ENCODE measurements at regions not wholly inside any gene's neighbourhood (a gene's known extent, or its start where the extent isn't known, plus 50 kb on each side); places are given as distances from the start of the nearest gene placed in this dataset.

GRCh38 chr20:54340206-54340605, 132.3 kb downstream of the PFDN4 start:
- no peak for DNase-seq (ENCODE audit: low spot score)
- ChIA-PET POLR2A (no interaction called here), CTCF (no interaction called here)
- Mint-ChIP-seq H3K27ac (no peak overlapping the region), H3K9me3 (peaks cover 13% of the 10 kb centered on the region), H3K4me3 (no peak overlapping the region), H3K27me3 (ENCODE audit: low read depth) (no peaks in the 10 kb centered on the region), H3K36me3 (no peaks in the 10 kb centered on the region), H3K4me1 (peaks cover 19% of the 10 kb centered on the region)
- no peak for TF ChIP-seq HMGXB4 (CRISPR knock-in tag; IDR thresholded peaks at IDR 0.05)
- no peak for ATAC-seq

GRCh38 chr20:54340667-54341081, 132.8 kb downstream of the PFDN4 start:
- ChIA-PET CTCF (no interaction called here), POLR2A (no interaction called here)
- DNase-seq (ENCODE audit: low spot score) (no peak), ATAC-seq (no peak)
- Mint-ChIP-seq H3K4me3 (no peak overlapping the region), H3K27ac (no peak overlapping the region), H3K9me3 (peaks cover 13% of the 10 kb centered on the region), H3K27me3 (ENCODE audit: low read depth) (no peaks in the 10 kb centered on the region), H3K36me3 (no peaks in the 10 kb centered on the region), H3K4me1 (peaks cover 24% of the 10 kb centered on the region)
- TF ChIP-seq STAT6 (CRISPR knock-in tag; conservative IDR thresholded peaks at IDR 0.05; ENCODE audit: low read depth) (no peak), PREB (CRISPR knock-in tag; IDR thresholded peaks at IDR 0.05; ENCODE audit: borderline replicate concordance) (no peak), MXD4 (CRISPR knock-in tag; IDR thresholded peaks at IDR 0.05; ENCODE audit: borderline replicate concordance) (no peak), NR2C2 (CRISPR knock-in tag; IDR thresholded peaks at IDR 0.05) (no peak), NFATC4 (CRISPR knock-in tag; IDR thresholded peaks at IDR 0.05) (no peak), JAZF1 (CRISPR knock-in tag; IDR thresholded peaks at IDR 0.05) (no peak), ZNF281 (CRISPR knock-in tag; IDR thresholded peaks at IDR 0.05) (no peak), ZNF232 (CRISPR knock-in tag; IDR thresholded peaks at IDR 0.05) (no peak), SMAD4 (CRISPR knock-in tag; IDR thresholded peaks at IDR 0.05) (no peak), ZNF532 (CRISPR knock-in tag; IDR thresholded peaks at IDR 0.05; ENCODE audit: borderline replicate concordance) (no peak), MLX (CRISPR knock-in tag; IDR thresholded peaks at IDR 0.05) (no peak), FOXP1 (CRISPR knock-in tag; IDR thresholded peaks at IDR 0.05; ENCODE audit: borderline replicate concordance) (no peak), ZNF425 (CRISPR knock-in tag; conservative IDR thresholded peaks at IDR 0.05) (no peak), RELA (CRISPR knock-in tag; IDR thresholded peaks at IDR 0.05; ENCODE audit: borderline replicate concordance) (no peak), CDX4 (CRISPR knock-in tag; IDR thresholded peaks at IDR 0.05; ENCODE audit: borderline replicate concordance) (no peak)
- TF ChIP-seq, protein P1, sequence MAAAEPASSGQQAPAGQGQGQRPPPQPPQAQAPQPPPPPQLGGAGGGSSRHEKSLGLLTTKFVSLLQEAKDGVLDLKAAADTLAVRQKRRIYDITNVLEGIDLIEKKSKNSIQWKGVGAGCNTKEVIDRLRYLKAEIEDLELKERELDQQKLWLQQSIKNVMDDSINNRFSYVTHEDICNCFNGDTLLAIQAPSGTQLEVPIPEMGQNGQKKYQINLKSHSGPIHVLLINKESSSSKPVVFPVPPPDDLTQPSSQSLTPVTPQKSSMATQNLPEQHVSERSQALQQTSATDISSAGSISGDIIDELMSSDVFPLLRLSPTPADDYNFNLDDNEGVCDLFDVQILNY (CRISPR knock-in tag; IDR thresholded peaks at IDR 0.05) = no peak
